HEK293 (cell line): ENCODE measurements at regions not wholly inside any gene's neighbourhood (a gene's known extent, or its start where the extent isn't known, plus 50 kb on each side); places are given as distances from the start of the nearest gene placed in this dataset.

Source experiments
- CTCF ChIA-PET: fragments of 350-600 bp; formaldehyde crosslinking; extraction: SDS; loops from one replicate; lab custom pipeline; 2021; ENCODE audit warnings: antibody characterized with exemption; lab: Yijun Ruan, JAX
- POLR2A ChIA-PET: fragments of 300-600 bp; formaldehyde crosslinking; extraction: SDS; loops from one replicate; lab custom pipeline; 2020; ENCODE audit warnings: antibody characterized with exemption, inconsistent platforms; lab: Yijun Ruan, JAX
- H3K27ac ChIP-seq: fragments of 200-500 bp; sonication (Bioruptor generic); 2 replicates; pipeline ENCODE4 v1.5.1; 2014; ENCODE audit warnings: low read depth, low read length, control low read depth, inconsistent platforms; ENCODE audit errors: extremely low read depth
- H3K36me3 ChIP-seq, 2 experiments: fragments of 200-500 bp in 1 of 2; sonication (Bioruptor generic) in 1 of 2; 1 replicate in 1 of 2; 2 replicates in 1 of 2; pipeline ENCODE4 v1.5.1; 2014 to 2017; ENCODE audit warnings: inconsistent platforms in 2 of 2, low read length in 2 of 2; ENCODE audit not compliant: control insufficient read depth in 2 of 2, insufficient read depth in 1 of 2
- H3K4me1 ChIP-seq: fragments of 200-500 bp; sonication (Bioruptor generic); 2 replicates; pipeline ENCODE4 v1.5.1; 2014; ENCODE audit warnings: mild to moderate bottlenecking, low read length, inconsistent platforms; ENCODE audit not compliant: control insufficient read depth, insufficient read depth
- H3K4me3 ChIP-seq: 2 replicates; pipeline ENCODE4 v1.5.1; 2011; ENCODE audit warnings: low read depth, mild to moderate bottlenecking, control low read depth, low read length, moderate library complexity
- H3K9me3 ChIP-seq: fragments of 200-500 bp; sonication (Bioruptor generic); 2 replicates; pipeline ENCODE4 v1.5.1; 2014; ENCODE audit warnings: low read depth, low read length, inconsistent platforms; ENCODE audit not compliant: control insufficient read depth, insufficient read depth
- HOXC10 ChIP-seq: sonication (generic); formaldehyde crosslinking; IDR thresholded peaks from 2 replicates; pipeline ENCODE4 v1.8.1; 2023; ENCODE audit warnings: mild to moderate bottlenecking, missing genetic modification reagents
- KLF16 ChIP-seq: fragments of 450-650 bp; formaldehyde crosslinking; IDR thresholded peaks from 2 replicates; pipeline ENCODE4 v1.5.1; 2017; ENCODE audit warnings: missing biosample characterization, missing genetic modification characterization
- KLF8 ChIP-seq: fragments of 450-650 bp; formaldehyde crosslinking; IDR thresholded peaks from 2 replicates; pipeline ENCODE4 v1.5.1; 2016; ENCODE audit warnings: missing biosample characterization, missing genetic modification characterization
- PRDM1 ChIP-seq: fragments of 450-650 bp; formaldehyde crosslinking; IDR thresholded peaks from 2 replicates; pipeline ENCODE4; 2016; ENCODE audit warnings: missing biosample characterization, missing genetic modification characterization
- SALL2 ChIP-seq: fragments of 450-650 bp; formaldehyde crosslinking; IDR thresholded peaks from 2 replicates; pipeline ENCODE4 v1.5.0; 2017; ENCODE audit warnings: missing biosample characterization, mild to moderate bottlenecking, missing genetic modification characterization, borderline replicate concordance
- SP7 ChIP-seq: fragments of 450-650 bp; formaldehyde crosslinking; IDR thresholded peaks from 2 replicates; pipeline ENCODE4 v1.5.1; 2016; ENCODE audit warnings: missing biosample characterization, missing genetic modification characterization
- ZFP69B ChIP-seq: fragments of 450-650 bp; formaldehyde crosslinking; IDR thresholded peaks from 2 replicates; pipeline ENCODE4 v1.5.1; 2016; ENCODE audit warnings: missing biosample characterization, missing genetic modification characterization
- ZNF112 ChIP-seq: fragments of 450-650 bp; formaldehyde crosslinking; IDR thresholded peaks from 2 replicates; pipeline ENCODE4 v1.5.0; 2017; ENCODE audit warnings: missing biosample characterization, missing genetic modification characterization
- ZNF155 ChIP-seq: fragments of 450-650 bp; formaldehyde crosslinking; IDR thresholded peaks from 2 replicates; pipeline ENCODE4 v1.5.1; 2016; ENCODE audit warnings: missing biosample characterization, missing genetic modification characterization
- ZNF211 ChIP-seq: fragments of 450-650 bp; formaldehyde crosslinking; IDR thresholded peaks from 2 replicates; pipeline ENCODE4 v1.5.1; 2016; ENCODE audit warnings: low read depth, missing biosample characterization, missing genetic modification characterization
- ZNF324 ChIP-seq: fragments of 450-650 bp; formaldehyde crosslinking; IDR thresholded peaks from 2 replicates; pipeline ENCODE4 v1.5.1; 2016; ENCODE audit warnings: missing biosample characterization, missing genetic modification characterization
- ZNF350 ChIP-seq: fragments of 450-650 bp; formaldehyde crosslinking; IDR thresholded peaks from 2 replicates; pipeline ENCODE4 v1.5.0; 2017; ENCODE audit warnings: missing biosample characterization, mild to moderate bottlenecking, missing genetic modification characterization
- ZNF366 ChIP-seq: fragments of 450-650 bp; formaldehyde crosslinking; conservative IDR thresholded peaks from 2 replicates; pipeline ENCODE4 v1.5.1; 2016; ENCODE audit warnings: missing biosample characterization, missing genetic modification characterization
- ZNF404 ChIP-seq: fragments of 450-650 bp; formaldehyde crosslinking; IDR thresholded peaks from 2 replicates; pipeline ENCODE4 v1.5.1; 2017; ENCODE audit warnings: missing biosample characterization, missing genetic modification characterization
- ZNF549 ChIP-seq: fragments of 450-650 bp; IDR thresholded peaks from 2 replicates; pipeline ENCODE4 v1.5.1; 2018; ENCODE audit warnings: missing biosample characterization, missing genetic modification characterization, mild to moderate bottlenecking, inconsistent platforms, moderate library complexity
- ZNF621 ChIP-seq: fragments of 450-650 bp; formaldehyde crosslinking; IDR thresholded peaks from 2 replicates; pipeline ENCODE4 v1.5.1; 2017; ENCODE audit warnings: missing biosample characterization, missing genetic modification characterization
- ZNF785 ChIP-seq: fragments of 450-650 bp; formaldehyde crosslinking; IDR thresholded peaks from 2 replicates; pipeline ENCODE4 v1.5.1; 2016; ENCODE audit warnings: missing biosample characterization, missing genetic modification characterization
- TF ChIP-seq, protein P1 (sequence below): fragments of 450-650 bp; formaldehyde crosslinking; conservative IDR thresholded peaks from 2 replicates; pipeline ENCODE4 v1.5.1; 2016; ENCODE audit warnings: low read depth, missing biosample characterization, missing genetic modification characterization
- TF ChIP-seq, protein P2 (sequence below): fragments of 450-650 bp; formaldehyde crosslinking; IDR thresholded peaks from 2 replicates; pipeline ENCODE4 v1.5.1; 2016; ENCODE audit warnings: missing biosample characterization, missing genetic modification characterization
- TF ChIP-seq, protein P3 (sequence below): fragments of 450-650 bp; formaldehyde crosslinking; IDR thresholded peaks from 2 replicates; pipeline ENCODE4 v1.5.1; 2016; ENCODE audit warnings: missing biosample characterization, missing genetic modification characterization
- TF ChIP-seq, protein P4 (sequence below): fragments of 450-650 bp; formaldehyde crosslinking; IDR thresholded peaks from 2 replicates; pipeline ENCODE4 v1.5.1; 2016; ENCODE audit warnings: missing biosample characterization, missing genetic modification characterization

DNA sequence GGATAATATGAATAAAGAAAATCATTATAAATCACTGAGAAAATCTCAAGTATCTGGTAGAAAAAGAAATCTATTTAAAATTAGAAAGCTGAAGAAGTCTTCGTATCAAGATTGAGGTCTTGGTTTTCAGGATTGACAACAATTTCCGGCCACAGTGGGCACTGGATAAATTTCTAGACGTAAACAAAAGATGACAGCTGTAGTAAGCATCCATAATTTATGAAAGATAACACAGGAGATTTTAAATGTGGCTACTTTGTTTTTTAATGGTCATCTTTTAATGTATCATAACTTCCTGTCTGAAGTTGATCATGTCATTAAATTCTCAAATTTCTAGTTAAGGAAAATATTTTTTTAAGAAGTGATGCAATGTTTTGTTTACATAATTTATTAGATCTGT lies 444.2 kb downstream of the HTR1B start:
- ChIA-PET POLR2A (no interaction called here), CTCF (no interaction called here)
- Histone ChIP-seq H3K4me1 (no peaks in the 10 kb centered on the region), H3K4me3 (no peak overlapping the region), H3K36me3 (no peaks in the 10 kb centered on the region), H3K27ac (no peak overlapping the region), H3K9me3 (no peaks in the 10 kb centered on the region)
- TF ChIP-seq SALL2 (tag by site-specific recombination) (no peak), KLF16 (tag by site-specific recombination) (no peak), ZNF404 (tag by site-specific recombination) (no peak), HOXC10 (no peak), ZNF785 (tag by site-specific recombination) (no peak), ZNF366 (no peak), ZFP69B (tag by site-specific recombination) (no peak), KLF8 (tag by site-specific recombination) (no peak), SP7 (tag by site-specific recombination) (no peak), ZNF549 (no peak)
- TF ChIP-seq, protein P1, sequence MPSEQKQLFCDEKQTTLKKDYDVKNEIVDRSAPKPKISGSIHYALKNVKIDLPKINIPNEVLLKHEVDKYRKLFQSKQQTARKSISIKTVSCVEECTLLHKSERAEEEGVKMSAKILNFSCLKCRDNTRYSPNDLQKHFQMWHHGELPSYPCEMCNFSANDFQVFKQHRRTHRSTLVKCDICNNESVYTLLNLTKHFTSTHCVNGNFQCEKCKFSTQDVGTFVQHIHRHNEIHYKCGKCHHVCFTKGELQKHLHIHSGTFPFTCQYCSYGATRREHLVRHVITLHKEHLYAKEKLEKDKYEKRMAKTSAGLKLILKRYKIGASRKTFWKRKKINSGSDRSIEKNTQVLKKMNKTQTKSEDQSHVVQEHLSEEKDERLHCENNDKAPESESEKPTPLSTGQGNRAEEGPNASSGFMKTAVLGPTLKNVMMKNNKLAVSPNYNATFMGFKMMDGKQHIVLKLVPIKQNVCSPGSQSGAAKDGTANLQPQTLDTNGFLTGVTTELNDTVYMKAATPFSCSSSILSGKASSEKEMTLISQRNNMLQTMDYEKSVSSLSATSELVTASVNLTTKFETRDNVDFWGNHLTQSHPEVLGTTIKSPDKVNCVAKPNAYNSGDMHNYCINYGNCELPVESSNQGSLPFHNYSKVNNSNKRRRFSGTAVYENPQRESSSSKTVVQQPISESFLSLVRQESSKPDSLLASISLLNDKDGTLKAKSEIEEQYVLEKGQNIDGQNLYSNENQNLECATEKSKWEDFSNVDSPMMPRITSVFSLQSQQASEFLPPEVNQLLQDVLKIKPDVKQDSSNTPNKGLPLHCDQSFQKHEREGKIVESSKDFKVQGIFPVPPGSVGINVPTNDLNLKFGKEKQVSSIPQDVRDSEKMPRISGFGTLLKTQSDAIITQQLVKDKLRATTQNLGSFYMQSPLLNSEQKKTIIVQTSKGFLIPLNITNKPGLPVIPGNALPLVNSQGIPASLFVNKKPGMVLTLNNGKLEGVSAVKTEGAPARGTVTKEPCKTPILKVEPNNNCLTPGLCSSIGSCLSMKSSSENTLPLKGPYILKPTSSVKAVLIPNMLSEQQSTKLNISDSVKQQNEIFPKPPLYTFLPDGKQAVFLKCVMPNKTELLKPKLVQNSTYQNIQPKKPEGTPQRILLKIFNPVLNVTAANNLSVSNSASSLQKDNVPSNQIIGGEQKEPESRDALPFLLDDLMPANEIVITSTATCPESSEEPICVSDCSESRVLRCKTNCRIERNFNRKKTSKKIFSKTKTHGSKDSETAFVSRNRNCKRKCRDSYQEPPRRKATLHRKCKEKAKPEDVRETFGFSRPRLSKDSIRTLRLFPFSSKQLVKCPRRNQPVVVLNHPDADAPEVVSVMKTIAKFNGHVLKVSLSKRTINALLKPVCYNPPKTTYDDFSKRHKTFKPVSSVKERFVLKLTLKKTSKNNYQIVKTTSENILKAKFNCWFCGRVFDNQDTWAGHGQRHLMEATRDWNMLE (tag by site-specific recombination) = no peak
- TF ChIP-seq, protein P2, sequence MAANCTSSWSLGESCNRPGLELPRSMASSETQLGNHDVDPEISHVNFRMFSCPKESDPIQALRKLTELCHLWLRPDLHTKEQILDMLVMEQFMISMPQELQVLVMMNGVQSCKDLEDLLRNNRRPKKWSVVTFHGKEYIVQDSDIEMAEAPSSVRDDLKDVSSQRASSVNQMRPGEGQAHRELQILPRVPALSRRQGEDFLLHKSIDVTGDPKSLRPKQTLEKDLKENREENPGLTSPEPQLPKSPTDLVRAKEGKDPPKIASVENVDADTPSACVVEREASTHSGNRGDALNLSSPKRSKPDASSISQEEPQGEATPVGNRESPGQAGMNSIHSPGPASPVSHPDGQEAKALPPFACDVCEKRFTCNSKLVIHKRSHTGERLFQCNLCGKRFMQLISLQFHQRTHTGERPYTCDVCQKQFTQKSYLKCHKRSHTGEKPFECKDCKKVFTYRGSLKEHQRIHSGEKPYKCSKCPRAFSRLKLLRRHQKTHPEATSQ (tag by site-specific recombination) = no peak
- TF ChIP-seq, all 188 proteins: peak for 0

DNA sequence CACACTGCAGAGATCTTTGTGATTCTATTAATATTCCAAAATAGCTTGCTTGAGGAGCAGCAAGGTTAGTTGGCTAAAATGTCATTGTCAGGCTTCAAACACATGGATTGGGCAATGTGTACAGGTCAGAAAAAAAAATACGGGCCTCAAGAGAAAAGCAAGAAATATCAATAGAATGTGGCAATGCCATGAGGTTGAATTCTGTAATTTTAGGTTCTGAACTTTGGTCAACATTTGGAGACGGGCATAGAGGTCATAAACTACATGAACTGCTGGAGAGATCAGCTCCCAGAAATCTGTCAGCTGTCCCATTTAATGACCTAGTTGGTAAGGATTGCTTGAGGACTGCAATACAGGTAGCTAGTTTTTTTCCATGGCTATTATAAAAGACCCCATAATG lies 445.8 kb downstream of the HTR1B start:
- Histone ChIP-seq H3K4me1 (no peaks in the 10 kb centered on the region), H3K4me3 (no peak overlapping the region), H3K27ac (no peak overlapping the region)
- POLR2A ChIA-PET = no interaction called here
- no peak for TF ChIP-seq ZNF621 (tag by site-specific recombination)
- no peak for TF ChIP-seq ZNF366
- no peak for TF ChIP-seq PRDM1
- TF ChIP-seq, protein P3, sequence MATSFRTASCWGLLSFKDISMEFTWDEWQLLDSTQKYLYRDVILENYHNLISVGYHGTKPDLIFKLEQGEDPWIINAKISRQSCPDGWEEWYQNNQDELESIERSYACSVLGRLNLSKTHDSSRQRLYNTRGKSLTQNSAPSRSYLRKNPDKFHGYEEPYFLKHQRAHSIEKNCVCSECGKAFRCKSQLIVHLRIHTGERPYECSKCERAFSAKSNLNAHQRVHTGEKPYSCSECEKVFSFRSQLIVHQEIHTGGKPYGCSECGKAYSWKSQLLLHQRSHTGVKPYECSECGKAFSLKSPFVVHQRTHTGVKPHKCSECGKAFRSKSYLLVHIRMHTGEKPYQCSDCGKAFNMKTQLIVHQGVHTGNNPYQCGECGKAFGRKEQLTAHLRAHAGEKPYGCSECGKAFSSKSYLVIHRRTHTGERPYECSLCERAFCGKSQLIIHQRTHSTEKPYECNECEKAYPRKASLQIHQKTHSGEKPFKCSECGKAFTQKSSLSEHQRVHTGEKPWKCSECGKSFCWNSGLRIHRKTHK = no peak
- no peak for TF ChIP-seq ZNF211 (tag by site-specific recombination)
- no peak for TF ChIP-seq ZNF350
- no peak for TF ChIP-seq ZNF324 (tag by site-specific recombination)
- no peak for TF ChIP-seq ZNF112 (tag by site-specific recombination)
- TF ChIP-seq, protein P4, sequence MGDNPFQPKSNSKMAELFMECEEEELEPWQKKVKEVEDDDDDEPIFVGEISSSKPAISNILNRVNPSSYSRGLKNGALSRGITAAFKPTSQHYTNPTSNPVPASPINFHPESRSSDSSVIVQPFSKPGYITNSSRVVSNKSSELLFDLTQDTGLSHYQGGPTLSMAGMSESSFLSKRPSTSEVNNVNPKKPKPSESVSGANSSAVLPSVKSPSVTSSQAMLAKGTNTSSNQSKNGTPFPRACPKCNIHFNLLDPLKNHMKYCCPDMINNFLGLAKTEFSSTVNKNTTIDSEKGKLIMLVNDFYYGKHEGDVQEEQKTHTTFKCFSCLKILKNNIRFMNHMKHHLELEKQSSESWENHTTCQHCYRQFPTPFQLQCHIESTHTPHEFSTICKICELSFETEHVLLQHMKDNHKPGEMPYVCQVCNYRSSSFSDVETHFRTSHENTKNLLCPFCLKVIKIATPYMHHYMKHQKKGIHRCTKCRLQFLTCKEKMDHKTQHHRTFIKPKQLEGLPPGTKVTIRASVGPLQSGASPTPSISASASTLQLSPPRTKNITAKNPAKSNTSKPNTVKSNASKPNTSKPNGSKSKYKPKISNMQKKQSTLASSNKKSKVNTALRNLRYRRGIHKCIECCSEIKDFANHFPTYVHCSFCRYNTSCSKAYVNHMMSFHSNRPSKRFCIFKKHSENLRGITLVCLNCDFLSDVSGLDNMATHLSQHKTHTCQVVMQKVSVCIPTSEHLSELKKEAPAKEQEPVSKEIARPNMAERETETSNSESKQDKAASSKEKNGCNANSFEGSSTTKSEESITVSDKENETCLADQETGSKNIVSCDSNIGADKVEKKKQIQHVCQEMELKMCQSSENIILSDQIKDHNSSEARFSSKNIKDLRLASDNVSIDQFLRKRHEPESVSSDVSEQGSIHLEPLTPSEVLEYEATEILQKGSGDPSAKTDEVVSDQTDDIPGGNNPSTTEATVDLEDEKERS = no peak
- TF ChIP-seq ZNF155 (tag by site-specific recombination) = no peak
- TF ChIP-seq, all 188 proteins: peak for 0
- CTCF ChIA-PET = interaction anchor here (0.6 kb wide), 1 partner anchor 9 kb away, joined by 7 read pairs; no protein-coding TSS in a partner anchor
- Histone ChIP-seq H3K36me3 (no peaks in the 10 kb centered on the region), H3K9me3 (no peaks in the 10 kb centered on the region)
